GM18511 (cell line): ENCODE measurements at regions not wholly inside any gene's neighbourhood (a gene's known extent, or its start where the extent isn't known, plus 50 kb on each side); places are given as distances from the start of the nearest gene placed in this dataset.

Source experiments
- ATAC-seq: cut with Tn5 transposase; IDR thresholded peaks from one replicate; pipeline ENCODE4 v1.9.1; 2021; ENCODE audit warnings: mild to moderate bottlenecking, moderate library complexity; ENCODE audit not compliant: unreplicated experiment

GRCh38 chr1:172753964-172754363 lies 95.1 kb downstream of the FASLG start:
- no peak for ATAC-seq

GRCh38 chr1:172754609-172755008 lies 95.7 kb downstream of the FASLG start:
- ATAC-seq: no peak

GRCh38 chr1:172755099-172755498 lies 96.2 kb downstream of the FASLG start:
- ATAC-seq: no peak

GRCh38 chr1:172756024-172756423 lies 97.1 kb downstream of the FASLG start:
- no peak for ATAC-seq

- no peak for ATAC-seq
Measured at GRCh38 chr1:172758259-172758658, 99.4 kb downstream of the FASLG start.

GRCh38 chr1:172760121-172760520 lies 101.2 kb downstream of the FASLG start:
- no peak for ATAC-seq

- ATAC-seq: no peak
Measured at GRCh38 chr1:172761581-172762486, 102.9 kb downstream of the FASLG start.

GRCh38 chr1:172763057-172763456 lies 104.2 kb downstream of the FASLG start:
- ATAC-seq: no peak

- no peak for ATAC-seq
Measured at GRCh38 chr1:172764378-172764777, 105.5 kb downstream of the FASLG start.

GRCh38 chr1:172766462-172766861 lies 107.6 kb downstream of the FASLG start:
- ATAC-seq: no peak

GRCh38 chr1:172770071-172770470 lies 111.2 kb downstream of the FASLG start:
- no peak for ATAC-seq

GRCh38 chr1:172774561-172774960 lies 115.7 kb downstream of the FASLG start:
- ATAC-seq: no peak

GRCh38 chr1:172775606-172776005 lies 116.7 kb downstream of the FASLG start:
- ATAC-seq: no peak

- no peak for ATAC-seq
Measured at GRCh38 chr1:172776071-172776470, 117.2 kb downstream of the FASLG start.

- ATAC-seq: no peak
Measured at GRCh38 chr1:172777767-172778166, 118.9 kb downstream of the FASLG start.

- ATAC-seq: peak; percentile 75
Measured at GRCh38 chr1:172778456-172779455, 119.9 kb downstream of the FASLG start.

GRCh38 chr1:172779491-172779890 lies 120.6 kb downstream of the FASLG start:
- ATAC-seq: no peak

GRCh38 chr1:172781513-172782140 lies 122.7 kb downstream of the FASLG start:
- ATAC-seq: peak; percentile 80

GRCh38 chr1:172789840-172790239 lies 130.9 kb downstream of the FASLG start:
- ATAC-seq: no peak

GRCh38 chr1:172790245-172790644 lies 131.3 kb downstream of the FASLG start:
- ATAC-seq: no peak

- no peak for ATAC-seq
Measured at GRCh38 chr1:172793823-172794222, 134.9 kb downstream of the FASLG start.
